ENCODE measurements at regions not wholly inside any gene's neighbourhood (a gene's known extent, or its start where the extent isn't known, plus 50 kb on each side); places are given as distances from the start of the nearest gene placed in this dataset.

- no peak overlapping the region for H3K27ac Mint-ChIP-seq
- TF ChIP-seq CTCF (IDR thresholded peaks at IDR 0.05; ENCODE audit: unreplicated experiment) = no peak
- H3K4me1 Mint-ChIP-seq (ENCODE audit: low read depth) = peaks cover 11% of the 10 kb centered on the region
- peaks cover 5% of the 10 kb centered on the region for H3K9me3 Mint-ChIP-seq (ENCODE audit: low read depth)
- no peak overlapping the region for H3K4me3 Mint-ChIP-seq (ENCODE audit: low read depth)
- H3K36me3 Mint-ChIP-seq (ENCODE audit: insufficient read depth) = no peaks in the 10 kb centered on the region
- H3K27me3 Mint-ChIP-seq = peaks cover 3% of the 10 kb centered on the region
- DNase-seq (ENCODE audit: low spot score, unreplicated experiment) = no peak
Observed at GRCh38 chr11:103680826-103681225, 355.6 kb upstream of the DDI1 start.

- TF ChIP-seq CTCF (IDR thresholded peaks at IDR 0.05; ENCODE audit: unreplicated experiment) = no peak
- Mint-ChIP-seq H3K36me3 (ENCODE audit: insufficient read depth) (no peaks in the 10 kb centered on the region), H3K9me3 (ENCODE audit: low read depth) (peaks cover 12% of the 10 kb centered on the region), H3K27me3 (peaks cover 3% of the 10 kb centered on the region), H3K4me3 (ENCODE audit: low read depth) (no peak overlapping the region), H3K4me1 (ENCODE audit: low read depth) (peaks cover 11% of the 10 kb centered on the region), H3K27ac (no peak overlapping the region)
- no peak for DNase-seq (ENCODE audit: low spot score, unreplicated experiment)
Observed at GRCh38 chr11:103681855-103682254, 354.6 kb upstream of the DDI1 start.

- H3K9me3 Mint-ChIP-seq (ENCODE audit: low read depth) = peaks cover 18% of the 10 kb centered on the region
- peak; percentile 49 for DNase-seq (ENCODE audit: low spot score, unreplicated experiment)
- H3K4me1 Mint-ChIP-seq (ENCODE audit: low read depth) = peaks cover 11% of the 10 kb centered on the region
- H3K27me3 Mint-ChIP-seq = peaks cover 3% of the 10 kb centered on the region
- peak; percentile 85 for TF ChIP-seq CTCF (IDR thresholded peaks at IDR 0.05; ENCODE audit: unreplicated experiment)
- H3K27ac Mint-ChIP-seq = no peak overlapping the region
- H3K36me3 Mint-ChIP-seq (ENCODE audit: insufficient read depth) = no peaks in the 10 kb centered on the region
- H3K4me3 Mint-ChIP-seq (ENCODE audit: low read depth) = no peak overlapping the region
Observed at GRCh38 chr11:103682318-103683184, 353.9 kb upstream of the DDI1 start.

GRCh38 chr11:103683576-103683975 is 352.9 kb upstream of the DDI1 start:
- no peaks in the 10 kb centered on the region for H3K36me3 Mint-ChIP-seq (ENCODE audit: insufficient read depth)
- H3K9me3 Mint-ChIP-seq (ENCODE audit: low read depth) = peaks cover 18% of the 10 kb centered on the region
- H3K4me3 Mint-ChIP-seq (ENCODE audit: low read depth) = no peak overlapping the region
- no peak for DNase-seq (ENCODE audit: low spot score, unreplicated experiment)
- H3K4me1 Mint-ChIP-seq (ENCODE audit: low read depth) = peaks cover 11% of the 10 kb centered on the region
- no peak for TF ChIP-seq CTCF (IDR thresholded peaks at IDR 0.05; ENCODE audit: unreplicated experiment)
- H3K27ac Mint-ChIP-seq = no peak overlapping the region
- H3K27me3 Mint-ChIP-seq = peaks cover 3% of the 10 kb centered on the region

- DNase-seq (ENCODE audit: low spot score, unreplicated experiment) = no peak
- H3K27me3 Mint-ChIP-seq = no peaks in the 10 kb centered on the region
- H3K4me3 Mint-ChIP-seq (ENCODE audit: low read depth) = no peak overlapping the region
- H3K27ac Mint-ChIP-seq = no peak overlapping the region
- peaks cover 18% of the 10 kb centered on the region for H3K9me3 Mint-ChIP-seq (ENCODE audit: low read depth)
- no peak for TF ChIP-seq CTCF (IDR thresholded peaks at IDR 0.05; ENCODE audit: unreplicated experiment)
- no peaks in the 10 kb centered on the region for H3K36me3 Mint-ChIP-seq (ENCODE audit: insufficient read depth)
- no peaks in the 10 kb centered on the region for H3K4me1 Mint-ChIP-seq (ENCODE audit: low read depth)
Observed at GRCh38 chr11:103688924-103689323, 347.5 kb upstream of the DDI1 start.
